HCT116 (cell line): ENCODE measurements at regions not wholly inside any gene's neighbourhood (a gene's known extent, or its start where the extent isn't known, plus 50 kb on each side); places are given as distances from the start of the nearest gene placed in this dataset.

Experiments
- ATAC-seq: fragments of 200-7000 bp; cut with Tn5 transposase; 2 replicates; pipeline ENCODE4 v1.9.1; 2020; ENCODE audit warnings: mild to moderate bottlenecking, moderate library complexity
- BruUV-seq: library from RNA; stranded (reverse); fragments of 400-500 nt; replicated peaks from 2 replicates; lab custom pipeline; 2021; lab: Mats Ljungman, UMichigan
- CTCF ChIA-PET: fragments of 300-600 bp; sonication (Branson Sonifier 250); formaldehyde crosslinking; loops from one replicate; lab custom pipeline; 2021; ENCODE audit warnings: antibody characterized with exemption; lab: Charles Lee
- POLR2A ChIA-PET: fragments of 300-600, 350-600 bp; sonication (Branson Sonifier 250); formaldehyde crosslinking; loops from one replicate; lab custom pipeline; 2021; ENCODE audit warnings: antibody characterized with exemption; lab: Charles Lee
- RAD21 ChIA-PET, 2 experiments: fragments of 300-600 bp; sonication (Branson Sonifier 250); formaldehyde crosslinking; loops; one replicate each; lab custom pipeline; 2023; ENCODE audit warnings: low total read pairs in 2 of 2; ENCODE audit not compliant: uncharacterized antibody in 2 of 2, unreplicated experiment in 2 of 2, low non-redundant PET in 1 of 2; lab: Charles Lee
- DNase-seq: peaks from one replicate; pipeline ENCODE4 v3.0.0-alpha.2; 2010; ENCODE audit warnings: low read depth, low spot score
- H2AFZ ChIP-seq: fragments of 200-600 bp; shearing (Covaris generic), sonication (generic); 2 replicates; pipeline ENCODE4 v1.6.1; 2017; ENCODE audit warnings: low read depth, mixed run types, mixed read lengths, antibody characterized with exemption, low read length; ENCODE audit not compliant: poor library complexity, severe bottlenecking
- H3K27ac ChIP-seq: 2 replicates; pipeline ENCODE4 v1.5.1; 2012; ENCODE audit warnings: low read depth, low read length
- H3K27me3 ChIP-seq: fragments of 200-600 bp; sonication (generic); 2 replicates; pipeline ENCODE4 v1.6.1; 2016; ENCODE audit warnings: mixed run types, low read length, mixed read lengths; ENCODE audit not compliant: insufficient read depth
- H3K36me3 ChIP-seq, 2 experiments: fragments of 200-500 bp in 1 of 2; fragments of 200-600 bp in 1 of 2; sonication (Bioruptor generic) in 1 of 2; sonication (generic) in 1 of 2; 2 replicates each; pipeline versions ENCODE4 v1.5.1 to v1.6.1; 2014 to 2016; ENCODE audit warnings: low read length in 2 of 2, inconsistent platforms in 1 of 2, mixed read lengths in 1 of 2, mixed run types in 1 of 2; ENCODE audit not compliant: insufficient read depth in 2 of 2, control insufficient read depth in 1 of 2
- H3K4me1 ChIP-seq, 2 experiments: fragments of 200-600 bp in 1 of 2; sonication (generic) in 1 of 2; 2 replicates each; pipeline versions ENCODE4 v1.5.1 to v1.6.1; 2012 to 2017; ENCODE audit warnings: low read length in 2 of 2, inconsistent platforms in 1 of 2, mild to moderate bottlenecking in 1 of 2, mixed read lengths in 1 of 2, mixed run types in 1 of 2, moderate library complexity in 1 of 2; ENCODE audit not compliant: insufficient read depth in 2 of 2, control insufficient read depth in 1 of 2
- H3K4me2 ChIP-seq: fragments of 200-600 bp; sonication (generic); 2 replicates; pipeline ENCODE4 v1.6.1; 2017; ENCODE audit warnings: mixed run types, low read length, mixed read lengths
- H3K4me3 ChIP-seq, 2 experiments: fragments of 200-600 bp in 1 of 2; sonication (generic) in 1 of 2; replicated peaks in 1 of 2; 2 replicates each; pipeline ENCODE4 v1.5.1; 2011 to 2016; ENCODE audit warnings: low read length in 2 of 2, control low read depth in 1 of 2, low read depth in 1 of 2, mild to moderate bottlenecking in 1 of 2, mixed read lengths in 1 of 2, mixed run types in 1 of 2
- H3K79me2 ChIP-seq: fragments of 200-600 bp; sonication (generic); 2 replicates; pipeline ENCODE4 v1.6.1; 2017; ENCODE audit warnings: mild to moderate bottlenecking, mixed run types, low read length, moderate library complexity, mixed read lengths; ENCODE audit not compliant: insufficient read depth
- H3K9ac ChIP-seq: fragments of 200-600 bp; sonication (generic); 2 replicates; pipeline ENCODE4 v1.6.1; 2016; ENCODE audit warnings: low read length, mixed read lengths
- H3K9me2 ChIP-seq: fragments of 200-600 bp; sonication (generic), shearing (Covaris generic); 2 replicates; pipeline ENCODE4 v1.6.1; 2017; ENCODE audit warnings: mixed run types, mild to moderate bottlenecking, moderate library complexity; ENCODE audit not compliant: insufficient read depth
- H3K9me3 ChIP-seq, 2 experiments: fragments of 200-500 bp in 1 of 2; fragments of 200-600 bp in 1 of 2; sonication (Bioruptor generic) in 1 of 2; sonication (generic) in 1 of 2; 2 replicates each; pipeline ENCODE4 v1.6.1; 2014 to 2017; ENCODE audit warnings: low read length in 2 of 2, mixed read lengths in 2 of 2, inconsistent platforms in 1 of 2, low read depth in 1 of 2, mild to moderate bottlenecking in 1 of 2, mixed run types in 1 of 2, moderate library complexity in 1 of 2; ENCODE audit not compliant: control insufficient read depth in 1 of 2, insufficient read depth in 1 of 2
- H4K20me1 ChIP-seq: fragments of 200-600 bp; sonication (generic), shearing (Covaris generic); 2 replicates; pipeline ENCODE4 v1.6.1; 2017; ENCODE audit warnings: mixed run types, mild to moderate bottlenecking, moderate library complexity; ENCODE audit not compliant: insufficient read depth
- ATF3 ChIP-seq: IDR thresholded peaks from 2 replicates; pipeline ENCODE4 v1.6.1; 2012
- CBX3 ChIP-seq: IDR thresholded peaks from 2 replicates; pipeline ENCODE4 v1.6.1; 2012; ENCODE audit warnings: low read depth
- CEBPB ChIP-seq: IDR thresholded peaks from 2 replicates; pipeline ENCODE4 v1.6.1; 2012; ENCODE audit warnings: low read depth
- CTCF ChIP-seq, 3 experiments: fragments of 200-600 bp in 1 of 3; sonication (generic) in 1 of 3; IDR thresholded peaks in 2 of 3; conservative IDR thresholded peaks in 1 of 3; 2 replicates each; pipeline ENCODE4 v1.5.1; 2012 to 2017; ENCODE audit warnings: low read depth in 2 of 3, low read length in 2 of 3, antibody characterized with exemption in 1 of 3, borderline replicate concordance in 1 of 3, control low read depth in 1 of 3, mild to moderate bottlenecking in 1 of 3, mixed read lengths in 1 of 3, mixed run types in 1 of 3, moderate library complexity in 1 of 3; ENCODE audit not compliant: insufficient read depth in 1 of 3
- EGR1 ChIP-seq: IDR thresholded peaks from 2 replicates; pipeline ENCODE4 v1.6.1; 2012; ENCODE audit warnings: low read depth
- ELF1 ChIP-seq: IDR thresholded peaks from 2 replicates; pipeline ENCODE4 v1.6.1; 2012; ENCODE audit warnings: low read depth, borderline replicate concordance
- EZH2 ChIP-seq: fragments of 200-600 bp; sonication (generic); IDR thresholded peaks from 2 replicates; pipeline ENCODE4 v1.6.1; 2017; ENCODE audit warnings: antibody characterized with exemption, mixed run types
- EZH2phosphoT487 ChIP-seq: fragments of 200-600 bp; IDR thresholded peaks from 2 replicates; pipeline ENCODE4 v1.6.1; 2018; ENCODE audit warnings: antibody characterized with exemption, borderline replicate concordance
- FOSL1 ChIP-seq: IDR thresholded peaks from 2 replicates; pipeline ENCODE4 v1.6.1; 2012; ENCODE audit warnings: low read depth
- MAX ChIP-seq: IDR thresholded peaks from 2 replicates; pipeline ENCODE4 v1.6.1; 2012
- POLR2A ChIP-seq: IDR thresholded peaks from 2 replicates; pipeline ENCODE4 v1.7.0; 2011; ENCODE audit warnings: borderline replicate concordance; ENCODE audit not compliant: insufficient read depth, insufficient read length; ENCODE audit errors: extremely low read depth
- POLR2AphosphoS5 ChIP-seq: IDR thresholded peaks from 2 replicates; pipeline ENCODE4 v1.6.1; 2011; ENCODE audit warnings: mild to moderate bottlenecking, low read depth, low read length, moderate library complexity
- RAD21 ChIP-seq: IDR thresholded peaks from 2 replicates; pipeline ENCODE4 v1.6.1; 2012; ENCODE audit warnings: low read depth, mild to moderate bottlenecking
- REST ChIP-seq: IDR thresholded peaks from 2 replicates; pipeline ENCODE4 v1.6.1; 2012; ENCODE audit warnings: low read depth
- SIN3A ChIP-seq: IDR thresholded peaks from 2 replicates; pipeline ENCODE4 v1.6.1; 2012; ENCODE audit warnings: low read depth
- SP1 ChIP-seq: IDR thresholded peaks from 2 replicates; pipeline ENCODE4 v1.6.1; 2012; ENCODE audit warnings: low read depth
- SRF ChIP-seq: IDR thresholded peaks from 2 replicates; pipeline ENCODE4 v1.6.1; 2012; ENCODE audit warnings: low read depth
- ZFX ChIP-seq: fragments of 450-650 bp; IDR thresholded peaks from 2 replicates; pipeline ENCODE4 v1.6.1; 2017
- ZNF274 ChIP-seq: fragments of 200-500 bp; sonication (Bioruptor generic); IDR thresholded peaks from 2 replicates; pipeline ENCODE4 v1.6.1; 2014; ENCODE audit warnings: mild to moderate bottlenecking, low read depth, low read length, inconsistent platforms
- intact Hi-C: fragments of 100-400 bp; cut with micrococcal nuclease; formaldehyde crosslinking; loops from 2 replicates; pipeline ENCODE4 v1.10.0; 2022

- TF ChIP-seq REST (no peak), SIN3A (no peak), EZH2 (no peak), CEBPB (no peak)
These were observed 1080.3 kb downstream of the ZPLD1 start (continued) for GRCh38 chr3:103515116-103515515.

GRCh38 chr3:103516950-103517349, 1082.1 kb downstream of the ZPLD1 start:
- Histone ChIP-seq H3K9me3 (no peaks in the 10 kb centered on the region), H3K27ac (no peak overlapping the region), H3K4me3 (no peak overlapping the region), H3K27me3 (no peaks in the 10 kb centered on the region), H2AFZ (no peak overlapping the region), H4K20me1 (no peaks in the 10 kb centered on the region), H3K36me3 (no peaks in the 10 kb centered on the region), H3K9ac (no peak overlapping the region), H3K4me2 (no peak overlapping the region), H3K9me2 (no peaks in the 10 kb centered on the region), H3K79me2 (no peaks in the 10 kb centered on the region), H3K4me1 (no peaks in the 10 kb centered on the region)
- no peak for ATAC-seq
- intact Hi-C loops: no loop called here
- ChIA-PET POLR2A (no interaction called here), RAD21 (no interaction called here), CTCF (no interaction called here)
- no TSS peak for BruUV-seq
- DNase-seq: no peak
- TF ChIP-seq ZFX (no peak), REST (no peak), ELF1 (no peak), ATF3 (no peak), CTCF (IDR thresholded peaks at IDR 0.05 in 2 of 3, conservative IDR thresholded peaks at IDR 0.05 in 1 of 3; ENCODE audit: borderline replicate concordance in 1 of 3, insufficient read depth in 1 of 3, low read depth in 2 of 3, low read length in 2 of 3) (no peak), EZH2phosphoT487 (no peak), POLR2A (no peak), SIN3A (no peak), EGR1 (no peak), CBX3 (no peak), SRF (no peak), ZNF274 (no peak), RAD21 (no peak), FOSL1 (no peak), MAX (no peak), EZH2 (no peak), SP1 (no peak), POLR2AphosphoS5 (no peak)
